SKM-1 (cell line): ENCODE measurements at regions not wholly inside any gene's neighbourhood (a gene's known extent, or its start where the extent isn't known, plus 50 kb on each side); places are given as distances from the start of the nearest gene placed in this dataset.
"Not testable (repeated sequence)": the region's sequence is repeated elsewhere in the genome, so short reads cannot be mapped to it uniquely, and the experiment has no call there.

ENCODE experiments used
- DNase-seq: peaks from one replicate; lab custom pipeline; 2025; ENCODE audit not compliant: unreplicated experiment; lab: John Stamatoyannopoulos, UW

- DNase-seq = peak; percentile 38
These were observed 124.6 kb downstream of the ARRDC4 start for GRCh38 chr15:98085003-98085639.

- DNase-seq = not testable (repeated sequence)
These were observed 127.9 kb downstream of the ARRDC4 start for GRCh38 chr15:98088307-98088945.

- not testable (repeated sequence) for DNase-seq
These were observed 128.8 kb downstream of the ARRDC4 start for GRCh38 chr15:98089352-98089751.

GRCh38 chr15:98097986-98098385, 137.5 kb downstream of the ARRDC4 start:
- DNase-seq = not testable (repeated sequence)

- not testable (repeated sequence) for DNase-seq
These were observed 140.1 kb downstream of the ARRDC4 start for GRCh38 chr15:98100606-98101005.

- no peak for DNase-seq
These were observed 143.1 kb downstream of the ARRDC4 start for GRCh38 chr15:98103570-98103969.

- DNase-seq = not testable (repeated sequence)
These were observed 144.1 kb downstream of the ARRDC4 start for GRCh38 chr15:98104386-98105151.

- DNase-seq = not testable (repeated sequence)
These were observed 146.2 kb downstream of the ARRDC4 start for GRCh38 chr15:98106615-98107194.

- no peak for DNase-seq
These were observed 151.3 kb downstream of the ARRDC4 start for GRCh38 chr15:98111806-98112205.

- DNase-seq = no peak
These were observed 152.8 kb downstream of the ARRDC4 start for GRCh38 chr15:98113327-98113726.

- DNase-seq = no peak
These were observed 160.1 kb downstream of the ARRDC4 start for GRCh38 chr15:98120561-98120960.

- peak; percentile 56 for DNase-seq
These were observed 161.0 kb downstream of the ARRDC4 start for GRCh38 chr15:98121536-98121935.

GRCh38 chr15:98121957-98122356, 161.5 kb downstream of the ARRDC4 start:
- no peak for DNase-seq

- DNase-seq = no peak
These were observed 162.8 kb downstream of the ARRDC4 start for GRCh38 chr15:98123297-98123696.

GRCh38 chr15:98123834-98124233, 163.3 kb downstream of the ARRDC4 start:
- no peak for DNase-seq

GRCh38 chr15:98124581-98124980, 164.1 kb downstream of the ARRDC4 start:
- DNase-seq = no peak

- DNase-seq = no peak
These were observed 166.0 kb downstream of the ARRDC4 start for GRCh38 chr15:98126326-98127085.

GRCh38 chr15:98127586-98127985, 167.1 kb downstream of the ARRDC4 start:
- peak; percentile 13 for DNase-seq

- DNase-seq = no peak
These were observed 171.4 kb downstream of the ARRDC4 start for GRCh38 chr15:98131924-98132323.

- DNase-seq = no peak
These were observed 174.4 kb downstream of the ARRDC4 start for GRCh38 chr15:98134905-98135304.

- DNase-seq = no peak
These were observed 178.4 kb downstream of the ARRDC4 start for GRCh38 chr15:98138910-98139309.
